Panc1 (cell line): ENCODE measurements at regions not wholly inside any gene's neighbourhood (a gene's known extent, or its start where the extent isn't known, plus 50 kb on each side); places are given as distances from the start of the nearest gene placed in this dataset.

Source experiments
- ATAC-seq: fragments of 200-7000 bp; cut with Tn5 transposase; 2 replicates; pipeline ENCODE4 v1.9.1; 2020; ENCODE audit warnings: mild to moderate bottlenecking, moderate library complexity
- BruUV-seq: library from RNA; stranded (reverse); fragments of 400-500 nt; replicated peaks from 2 replicates; lab custom pipeline; 2021; lab: Mats Ljungman, UMichigan
- CTCF ChIA-PET: fragments of 300-600 bp; sonication (Branson Sonifier 250); formaldehyde crosslinking; loops from one replicate; lab custom pipeline; 2022; ENCODE audit warnings: antibody characterized with exemption; lab: Charles Lee
- POLR2A ChIA-PET: fragments of 300-600 bp; sonication (Branson Sonifier 250); formaldehyde crosslinking; loops from one replicate; lab custom pipeline; 2022; ENCODE audit warnings: antibody characterized with exemption; lab: Charles Lee
- DNase-seq: peaks from one replicate; pipeline ENCODE4 v3.0.0-alpha.2; 2010; ENCODE audit warnings: low read depth, low spot score
- H3K27ac ChIP-seq: 2 replicates; pipeline ENCODE4 v1.5.1; 2011; ENCODE audit warnings: mild to moderate bottlenecking, low read length, inconsistent platforms
- H3K27me3 ChIP-seq: fragments of 200-500 bp; sonication (Bioruptor generic); 2 replicates; pipeline ENCODE4 v1.6.0; 2014; ENCODE audit warnings: low read length, inconsistent platforms; ENCODE audit not compliant: control insufficient read depth, insufficient read depth
- H3K36me3 ChIP-seq: fragments of 200-500 bp; sonication (Bioruptor generic); 2 replicates; pipeline ENCODE4 v1.5.1; 2014; ENCODE audit warnings: inconsistent platforms, mild to moderate bottlenecking, low read length, moderate library complexity; ENCODE audit not compliant: control insufficient read depth, insufficient read depth
- H3K4me1 ChIP-seq: 2 replicates; pipeline ENCODE4 v1.5.1; 2011; ENCODE audit warnings: inconsistent platforms, mild to moderate bottlenecking, low read length, moderate library complexity; ENCODE audit not compliant: control insufficient read depth, insufficient read depth
- H3K4me3 ChIP-seq, 2 experiments: 2 replicates each; pipeline ENCODE4 v1.5.1; 2011 to 2012; ENCODE audit warnings: low read depth in 2 of 2, low read length in 2 of 2, mild to moderate bottlenecking in 2 of 2, inconsistent platforms in 1 of 2, moderate library complexity in 1 of 2
- H3K9me3 ChIP-seq: fragments of 200-500 bp; sonication (Bioruptor generic); 2 replicates; pipeline ENCODE4 v1.5.1; 2014; ENCODE audit warnings: low read depth, mild to moderate bottlenecking, inconsistent platforms, low read length, moderate library complexity; ENCODE audit not compliant: control insufficient read depth, insufficient read depth
- POLR2AphosphoS5 ChIP-seq: IDR thresholded peaks from 2 replicates; pipeline ENCODE4 v1.6.1; 2012; ENCODE audit warnings: mild to moderate bottlenecking, low read depth, low read length, moderate library complexity
- REST ChIP-seq, 2 experiments: IDR thresholded peaks; 2 replicates each; pipeline ENCODE4 v1.6.1; 2011 to 2012; ENCODE audit warnings: low read depth in 2 of 2, control low read depth in 1 of 2, low read length in 1 of 2, mild to moderate bottlenecking in 1 of 2, moderate library complexity in 1 of 2; ENCODE audit not compliant: insufficient read depth in 1 of 2
- SIN3A ChIP-seq: IDR thresholded peaks from 2 replicates; pipeline ENCODE4 v1.6.1; 2012; ENCODE audit warnings: low read depth, mild to moderate bottlenecking, low read length, moderate library complexity, borderline replicate concordance; ENCODE audit not compliant: insufficient read depth
- TCF7L2 ChIP-seq: IDR thresholded peaks from 2 replicates; pipeline ENCODE4 v1.6.1; 2011; ENCODE audit warnings: mild to moderate bottlenecking, low read depth, low read length, inconsistent platforms
- in situ Hi-C: cut with HindIII; loops from 2 replicates; pipeline ENCODE4 v1.10.0; 2016; ENCODE audit warnings: low sequenced_read_pairs, low pct_unique_long_range_greater_than_20kb
- intact Hi-C: fragments of 100-400 bp; cut with micrococcal nuclease; formaldehyde crosslinking; loops from one replicate; pipeline ENCODE4 v1.10.0; 2022; ENCODE audit not compliant: unreplicated experiment
- TF ChIP-seq, protein P1 (sequence below): fragments of 450-650 bp; IDR thresholded peaks from 2 replicates; pipeline ENCODE4 v1.5.1; 2017; ENCODE audit warnings: mild to moderate bottlenecking

DNA sequence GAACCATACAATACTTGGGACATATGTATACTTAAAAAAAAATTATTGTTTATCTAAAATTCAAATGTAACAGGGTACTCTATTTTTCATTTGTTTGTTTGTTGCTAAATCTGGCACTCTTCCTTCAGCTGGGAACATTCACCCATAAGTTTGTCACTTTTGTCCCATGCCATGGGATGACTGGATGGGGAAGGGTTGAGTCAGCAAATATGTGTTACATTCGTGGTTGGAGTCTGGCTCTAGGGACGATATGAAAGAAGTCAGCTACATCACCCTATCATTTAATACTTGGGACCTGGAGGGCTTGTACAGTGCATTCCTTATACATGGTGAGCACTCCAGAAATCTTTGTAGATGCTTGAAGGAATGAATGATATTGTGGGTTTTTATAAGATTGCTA is 131.3 kb downstream of the IPO8 start:
- TF ChIP-seq SIN3A (no peak), POLR2AphosphoS5 (no peak), REST (IDR thresholded peaks at IDR 0.05; ENCODE audit: insufficient read depth in 1 of 2, low read depth in 2 of 2, low read length in 1 of 2) (no peak), TCF7L2 (no peak)
- TF ChIP-seq, protein P1, sequence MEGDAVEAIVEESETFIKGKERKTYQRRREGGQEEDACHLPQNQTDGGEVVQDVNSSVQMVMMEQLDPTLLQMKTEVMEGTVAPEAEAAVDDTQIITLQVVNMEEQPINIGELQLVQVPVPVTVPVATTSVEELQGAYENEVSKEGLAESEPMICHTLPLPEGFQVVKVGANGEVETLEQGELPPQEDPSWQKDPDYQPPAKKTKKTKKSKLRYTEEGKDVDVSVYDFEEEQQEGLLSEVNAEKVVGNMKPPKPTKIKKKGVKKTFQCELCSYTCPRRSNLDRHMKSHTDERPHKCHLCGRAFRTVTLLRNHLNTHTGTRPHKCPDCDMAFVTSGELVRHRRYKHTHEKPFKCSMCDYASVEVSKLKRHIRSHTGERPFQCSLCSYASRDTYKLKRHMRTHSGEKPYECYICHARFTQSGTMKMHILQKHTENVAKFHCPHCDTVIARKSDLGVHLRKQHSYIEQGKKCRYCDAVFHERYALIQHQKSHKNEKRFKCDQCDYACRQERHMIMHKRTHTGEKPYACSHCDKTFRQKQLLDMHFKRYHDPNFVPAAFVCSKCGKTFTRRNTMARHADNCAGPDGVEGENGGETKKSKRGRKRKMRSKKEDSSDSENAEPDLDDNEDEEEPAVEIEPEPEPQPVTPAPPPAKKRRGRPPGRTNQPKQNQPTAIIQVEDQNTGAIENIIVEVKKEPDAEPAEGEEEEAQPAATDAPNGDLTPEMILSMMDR: no peak
- H3K9me3 ChIP-seq: 0 out of 2 replicates have a peak, but pooled peaks cover 2% of the 10 kb centered on the region
- POLR2A ChIA-PET: no interaction called here
- intact Hi-C loops (no loop called here), in situ Hi-C loops (no loop called here)
- ATAC-seq (no peak), DNase-seq (no peak)
- no peak overlapping the region for H3K27ac ChIP-seq
- no peaks in the 10 kb centered on the region for H3K36me3 ChIP-seq
- H3K4me1 ChIP-seq: no peaks in the 10 kb centered on the region
- BruUV-seq: no TSS peak
- CTCF ChIA-PET: no interaction called here
- H3K27me3 ChIP-seq: no peaks in the 10 kb centered on the region
- no peak overlapping the region for H3K4me3 ChIP-seq

GRCh38 chr12:30548203-30548602 is 147.5 kb downstream of the IPO8 start:
- Histone ChIP-seq H3K4me3 (no peak overlapping the region), H3K36me3 (no peaks in the 10 kb centered on the region), H3K9me3 (no peaks in the 10 kb centered on the region), H3K4me1 (no peaks in the 10 kb centered on the region), H3K27me3 (no peaks in the 10 kb centered on the region), H3K27ac (no peak overlapping the region)
- CTCF ChIA-PET: no interaction called here
- intact Hi-C loops: no loop called here
- POLR2A ChIA-PET: no interaction called here
- TF ChIP-seq, protein P1: no peak
- TF ChIP-seq TCF7L2 (no peak), SIN3A (no peak), REST (IDR thresholded peaks at IDR 0.05; ENCODE audit: insufficient read depth in 1 of 2, low read depth in 2 of 2, low read length in 1 of 2) (no peak), POLR2AphosphoS5 (no peak)
- BruUV-seq: no TSS peak
- in situ Hi-C loops: no loop called here
- DNase-seq (no peak), ATAC-seq (no peak)
